Gastroesophageal sphincter (tissue), 4 donors: ENCODE measurements at regions not wholly inside any gene's neighbourhood (a gene's known extent, or its start where the extent isn't known, plus 50 kb on each side); places are given as distances from the start of the nearest gene placed in this dataset.

Experiments
- ATAC-seq: fragments of 150-250 bp; one replicate; pipeline ENCODE4 v1.9.1; 2016; ENCODE audit warnings: mild to moderate bottlenecking, moderate library complexity
- H3K27ac ChIP-seq, 4 donors: fragments of 200-600 bp; sonication (generic) in 3 of 4; 1 replicate in 3 of 4; 2 replicates in 1 of 4; pipeline ENCODE4 v1.5.1; 2016 to 2019
- H3K27me3 ChIP-seq: fragments of 200-600 bp; sonication (generic); one replicate; pipeline ENCODE4 v1.5.1; 2019
- H3K36me3 ChIP-seq, 2 donors: fragments of 200-600 bp; sonication (generic); one replicate each; pipeline ENCODE4 v1.5.1; 2019; ENCODE audit warnings: control low read depth in 1 of 2
- H3K4me1 ChIP-seq, 3 donors: fragments of 200-600 bp; sonication (generic); 1 replicate in 2 of 3; 2 replicates in 1 of 3; pipeline ENCODE4 v1.5.1; 2016 to 2019; ENCODE audit warnings: control low read depth in 2 of 3
- H3K4me3 ChIP-seq, 2 donors: fragments of 200-600 bp; sonication (generic); one replicate each; pipeline ENCODE4 v1.5.1; 2019; ENCODE audit warnings: mild to moderate bottlenecking in 1 of 2, moderate library complexity in 1 of 2
- H3K9me3 ChIP-seq, 3 donors: fragments of 200-600 bp; sonication (generic); one replicate each; pipeline ENCODE4 v1.5.1; 2017 to 2019; ENCODE audit warnings: control low read depth in 2 of 3
- CTCF ChIP-seq, 4 experiments: fragments of 200-600 bp in 2 of 4; fragments of 450-650 bp in 2 of 4; sonication (generic) in 1 of 4; IDR thresholded peaks; one replicate each; pipeline ENCODE4 v1.5.1; 2017 to 2019; ENCODE audit warnings: antibody characterized with exemption in 4 of 4, mild to moderate bottlenecking in 2 of 4, moderate library complexity in 2 of 4
- EP300 ChIP-seq: sonication (generic); formaldehyde crosslinking; IDR thresholded peaks from one replicate; pipeline ENCODE4 v1.6.1; 2017; ENCODE audit warnings: antibody characterized with exemption, mild to moderate bottlenecking
- POLR2A ChIP-seq, 2 donors: fragments of 450-650 bp; IDR thresholded peaks; one replicate each; pipeline ENCODE4 v1.6.1; 2017; ENCODE audit warnings: antibody characterized with exemption in 2 of 2, mild to moderate bottlenecking in 2 of 2, moderate library complexity in 1 of 2
- POLR2AphosphoS5 ChIP-seq: sonication (generic); formaldehyde crosslinking; IDR thresholded peaks from one replicate; pipeline ENCODE4 v1.6.1; 2017; ENCODE audit warnings: antibody characterized with exemption
- WGBS, 2 donors: methylation state at CpG; one replicate each; pipeline ENCODE4 v1.1.5; 2018; ENCODE audit warnings: low coverage in 1 of 2; 5-methylcytosine and 5-hydroxymethylcytosine counted together

GRCh38 chr13:67950603-67951002 lies 720.5 kb upstream of the PCDH9 start:
- H3K27ac ChIP-seq, result no peak overlapping the region
- no peak for ATAC-seq
- 63 to 83% methylated on average over 3 of the region's 3 CpGs for whole genome bisulfite sequencing, 2 donors
- no peak overlapping the region for H3K4me3 ChIP-seq
- H3K9me3 ChIP-seq, result no peaks in the 10 kb centered on the region
- TF ChIP-seq POLR2AphosphoS5 (no peak), EP300 (no peak), POLR2A (IDR thresholded peaks at IDR 0.05) (no peak)
- H3K4me1 ChIP-seq, result no peaks in the 10 kb centered on the region
- no peaks in the 10 kb centered on the region for H3K27me3 ChIP-seq
- H3K36me3 ChIP-seq, result no peaks in the 10 kb centered on the region

GRCh38 chr13:67946131-67946530 lies 716.0 kb upstream of the PCDH9 start:
- Histone ChIP-seq H3K4me1 (no peaks in the 10 kb centered on the region), H3K4me3 (no peak overlapping the region), H3K36me3 (no peaks in the 10 kb centered on the region), H3K27me3 (no peaks in the 10 kb centered on the region), H3K9me3 (no peaks in the 10 kb centered on the region), H3K27ac (no peak overlapping the region)
- no peak for ATAC-seq
- TF ChIP-seq POLR2AphosphoS5, result no peak
- TF ChIP-seq EP300, result no peak
- TF ChIP-seq POLR2A (IDR thresholded peaks at IDR 0.05), result no peak
- TF ChIP-seq CTCF (IDR thresholded peaks at IDR 0.05), result no peak
- 74 to 79% methylated on average over 4 of the region's 4 CpGs for WGBS, 2 donors

GRCh38 chr13:67943116-67943515 lies 713.0 kb upstream of the PCDH9 start:
- H3K36me3 ChIP-seq, result no peaks in the 10 kb centered on the region

GRCh38 chr13:67935626-67936025 lies 705.5 kb upstream of the PCDH9 start:
- Histone ChIP-seq H3K4me1 (no peaks in the 10 kb centered on the region), H3K36me3 (no peaks in the 10 kb centered on the region), H3K4me3 (no peak overlapping the region), H3K27me3 (no peaks in the 10 kb centered on the region), H3K9me3 (no peaks in the 10 kb centered on the region), H3K27ac (no peak overlapping the region)
- TF ChIP-seq CTCF (IDR thresholded peaks at IDR 0.05), result no peak
- no peak for TF ChIP-seq POLR2AphosphoS5
- ATAC-seq, result no peak

More at GRCh38 chr13:67943116-67943515, 713.0 kb upstream of the PCDH9 start:
- Histone ChIP-seq H3K9me3 (no peaks in the 10 kb centered on the region), H3K4me1 (no peaks in the 10 kb centered on the region), H3K27ac (no peak overlapping the region), H3K4me3 (no peak overlapping the region), H3K27me3 (no peaks in the 10 kb centered on the region)
- WGBS, 2 donors, result 40 to 53% methylated on average over 3 to 4 of the region's 4 CpGs
- TF ChIP-seq CTCF (IDR thresholded peaks at IDR 0.05) (no peak), EP300 (no peak), POLR2AphosphoS5 (no peak), POLR2A (IDR thresholded peaks at IDR 0.05) (no peak)
- ATAC-seq, result no peak

GRCh38 chr13:67934617-67935330 lies 704.6 kb upstream of the PCDH9 start:
- Histone ChIP-seq H3K36me3 (no peaks in the 10 kb centered on the region), H3K27ac (no peak overlapping the region), H3K4me1 (no peaks in the 10 kb centered on the region), H3K9me3 (no peaks in the 10 kb centered on the region), H3K4me3 (no peak overlapping the region), H3K27me3 (no peaks in the 10 kb centered on the region)
- no peak for ATAC-seq
- 33 to 56% methylated on average over 1 of the region's 1 CpG for WGBS, 2 donors
- TF ChIP-seq EP300, result no peak
- no peak for TF ChIP-seq POLR2A (IDR thresholded peaks at IDR 0.05)
- no peak for TF ChIP-seq POLR2AphosphoS5
- TF ChIP-seq CTCF (IDR thresholded peaks at IDR 0.05), result no peak
